Hepatocyte (in vitro differentiated cells): ENCODE measurements at regions not wholly inside any gene's neighbourhood (a gene's known extent, or its start where the extent isn't known, plus 50 kb on each side); places are given as distances from the start of the nearest gene placed in this dataset.

Experiments used
- DNase-seq: peaks from one replicate; pipeline ENCODE4 v3.0.0-alpha.2; 2016; ENCODE audit warnings: low spot score
- H2AFZ ChIP-seq: fragments of 200-600 bp; sonication (generic); 2 replicates; pipeline ENCODE4 v1.6.0; 2016; ENCODE audit warnings: antibody characterized with exemption, mild to moderate bottlenecking
- H3K27ac ChIP-seq: fragments of 200-600 bp; sonication (generic); 2 replicates; pipeline ENCODE4 v1.5.1; 2016; ENCODE audit warnings: mild to moderate bottlenecking
- H3K27me3 ChIP-seq: fragments of 200-600 bp; sonication (generic); 2 replicates; pipeline ENCODE4 v1.6.1; 2016
- H3K36me3 ChIP-seq: fragments of 200-600 bp; sonication (generic); replicated peaks from 2 replicates; pipeline ENCODE4 v1.5.1; 2016; ENCODE audit warnings: low read depth; ENCODE audit not compliant: insufficient read depth
- H3K4me1 ChIP-seq: fragments of 200-600 bp; sonication (generic); 2 replicates; pipeline ENCODE4 v1.5.1; 2016; ENCODE audit warnings: mild to moderate bottlenecking, moderate library complexity; ENCODE audit not compliant: insufficient read depth
- H3K4me2 ChIP-seq: fragments of 200-600 bp; sonication (generic); 2 replicates; pipeline ENCODE4 v1.6.0; 2016
- H3K4me3 ChIP-seq: fragments of 200-600 bp; sonication (generic); 2 replicates; pipeline ENCODE4 v1.5.1; 2016; ENCODE audit warnings: mild to moderate bottlenecking
- H3K79me2 ChIP-seq: fragments of 200-600 bp; sonication (generic); 2 replicates; pipeline ENCODE4 v1.6.0; 2017; ENCODE audit warnings: mild to moderate bottlenecking
- H3K9me2 ChIP-seq: fragments of 200-600 bp; sonication (generic); replicated peaks from 2 replicates; pipeline ENCODE4 v1.6.0; 2017; ENCODE audit warnings: mild to moderate bottlenecking; ENCODE audit not compliant: insufficient read depth
- H3K9me3 ChIP-seq: fragments of 200-600 bp; sonication (generic); 2 replicates; pipeline ENCODE4 v1.5.1; 2016; ENCODE audit warnings: low read depth, mild to moderate bottlenecking
- H4K20me1 ChIP-seq: fragments of 200-600 bp; sonication (generic); 2 replicates; pipeline ENCODE4 v1.6.0; 2016; ENCODE audit warnings: mild to moderate bottlenecking; ENCODE audit not compliant: insufficient read depth, poor library complexity, severe bottlenecking
- EZH2 ChIP-seq: fragments of 200-600 bp; sonication (generic); IDR thresholded peaks from 2 replicates; pipeline ENCODE4 v1.6.1; 2016; ENCODE audit warnings: antibody characterized with exemption, mild to moderate bottlenecking, borderline replicate concordance
- EZH2phosphoT487 ChIP-seq: fragments of 200-600 bp; sonication (generic); IDR thresholded peaks from one replicate; pipeline ENCODE4 v1.6.1; 2018; ENCODE audit warnings: antibody characterized with exemption, mild to moderate bottlenecking, low read depth, moderate library complexity; ENCODE audit not compliant: unreplicated experiment, severe bottlenecking
- WGBS: methylation state at CpG from one replicate; pipeline ENCODE4 v1.1.6; 2016; ENCODE audit warnings: low lambda C conversion rate; ENCODE audit errors: missing lambda C conversion rate; 5-methylcytosine and 5-hydroxymethylcytosine counted together
- TF ChIP-seq, protein P1 (sequence below): fragments of 200-600 bp; sonication (generic); IDR thresholded peaks from 2 replicates; pipeline ENCODE4 v1.5.1; 2016; ENCODE audit warnings: antibody characterized with exemption, mild to moderate bottlenecking; ENCODE audit not compliant: poor library complexity

- H3K4me1 ChIP-seq = peaks cover 3% of the 10 kb centered on the region
- no peak for TF ChIP-seq EZH2
- no peaks in the 10 kb centered on the region for H3K9me3 ChIP-seq
- H3K4me3 ChIP-seq = no peak overlapping the region
- H3K27ac ChIP-seq = peak overlapping the region; percentile 26
- 43% methylated on average over 1 of the region's 1 CpG for WGBS
- no peaks in the 10 kb centered on the region for H3K9me2 ChIP-seq
- no peak overlapping the region for H2AFZ ChIP-seq
- H3K36me3 ChIP-seq = no peaks in the 10 kb centered on the region
- H3K4me2 ChIP-seq = no peak overlapping the region
- DNase-seq = peak; percentile 34
- H3K27me3 ChIP-seq = no peaks in the 10 kb centered on the region
- no peaks in the 10 kb centered on the region for H4K20me1 ChIP-seq
- H3K79me2 ChIP-seq = no peaks in the 10 kb centered on the region
Measured at GRCh38 chr11:105328061-105328460, 188.5 kb upstream of the CARD18 start.

DNA sequence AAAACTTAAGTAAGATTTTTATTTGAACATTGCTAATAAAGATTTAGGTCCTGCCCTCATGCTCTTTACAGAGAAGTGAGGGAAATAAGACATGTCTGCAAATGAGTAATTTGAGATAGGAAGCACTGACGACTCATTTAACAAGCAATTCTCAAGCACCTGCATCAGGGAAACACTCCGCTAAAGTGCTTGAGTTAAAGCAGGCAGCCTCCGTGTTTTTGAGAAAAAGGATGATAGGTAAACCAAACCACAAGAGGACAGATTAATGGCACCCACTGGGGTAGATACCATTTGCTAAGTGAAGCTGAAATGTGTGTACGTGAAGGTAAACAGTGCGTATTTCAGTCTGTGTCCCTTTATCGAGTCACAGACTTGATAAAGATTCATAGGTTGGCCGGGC, 184.6 kb upstream of the CARD18 start:
- WGBS = 62% methylated on average over 7 of the region's 7 CpGs
- no peaks in the 10 kb centered on the region for H3K9me3 ChIP-seq
- H3K27me3 ChIP-seq = no peaks in the 10 kb centered on the region
- H3K4me1 ChIP-seq = peaks cover 3% of the 10 kb centered on the region
- no peaks in the 10 kb centered on the region for H4K20me1 ChIP-seq
- H3K4me2 ChIP-seq = no peak overlapping the region
- H3K4me3 ChIP-seq = no peak overlapping the region
- no peaks in the 10 kb centered on the region for H3K36me3 ChIP-seq
- no peak for TF ChIP-seq EZH2
- TF ChIP-seq EZH2phosphoT487 = no peak
- TF ChIP-seq, protein P1, sequence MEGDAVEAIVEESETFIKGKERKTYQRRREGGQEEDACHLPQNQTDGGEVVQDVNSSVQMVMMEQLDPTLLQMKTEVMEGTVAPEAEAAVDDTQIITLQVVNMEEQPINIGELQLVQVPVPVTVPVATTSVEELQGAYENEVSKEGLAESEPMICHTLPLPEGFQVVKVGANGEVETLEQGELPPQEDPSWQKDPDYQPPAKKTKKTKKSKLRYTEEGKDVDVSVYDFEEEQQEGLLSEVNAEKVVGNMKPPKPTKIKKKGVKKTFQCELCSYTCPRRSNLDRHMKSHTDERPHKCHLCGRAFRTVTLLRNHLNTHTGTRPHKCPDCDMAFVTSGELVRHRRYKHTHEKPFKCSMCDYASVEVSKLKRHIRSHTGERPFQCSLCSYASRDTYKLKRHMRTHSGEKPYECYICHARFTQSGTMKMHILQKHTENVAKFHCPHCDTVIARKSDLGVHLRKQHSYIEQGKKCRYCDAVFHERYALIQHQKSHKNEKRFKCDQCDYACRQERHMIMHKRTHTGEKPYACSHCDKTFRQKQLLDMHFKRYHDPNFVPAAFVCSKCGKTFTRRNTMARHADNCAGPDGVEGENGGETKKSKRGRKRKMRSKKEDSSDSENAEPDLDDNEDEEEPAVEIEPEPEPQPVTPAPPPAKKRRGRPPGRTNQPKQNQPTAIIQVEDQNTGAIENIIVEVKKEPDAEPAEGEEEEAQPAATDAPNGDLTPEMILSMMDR = no peak
- no peaks in the 10 kb centered on the region for H3K79me2 ChIP-seq
- H3K9me2 ChIP-seq = no peaks in the 10 kb centered on the region
- H3K27ac ChIP-seq = no peak overlapping the region
- H2AFZ ChIP-seq = no peak overlapping the region
- no peak for DNase-seq

GRCh38 chr11:105321696-105322095, 182.1 kb upstream of the CARD18 start:
- H4K20me1 ChIP-seq = no peaks in the 10 kb centered on the region
- no peaks in the 10 kb centered on the region for H3K36me3 ChIP-seq
- H3K9me3 ChIP-seq = no peaks in the 10 kb centered on the region
- H3K4me2 ChIP-seq = no peak overlapping the region
- H3K4me1 ChIP-seq = no peaks in the 10 kb centered on the region
- no peaks in the 10 kb centered on the region for H3K79me2 ChIP-seq
- DNase-seq = no peak
- H2AFZ ChIP-seq = no peak overlapping the region
- no peaks in the 10 kb centered on the region for H3K9me2 ChIP-seq
- WGBS = 85% methylated on average over 2 of the region's 2 CpGs
- H3K4me3 ChIP-seq = no peak overlapping the region
- TF ChIP-seq EZH2 = no peak
- no peak for TF ChIP-seq EZH2phosphoT487
- TF ChIP-seq, protein P1 = no peak
- H3K27ac ChIP-seq = no peak overlapping the region
- no peaks in the 10 kb centered on the region for H3K27me3 ChIP-seq

DNA sequence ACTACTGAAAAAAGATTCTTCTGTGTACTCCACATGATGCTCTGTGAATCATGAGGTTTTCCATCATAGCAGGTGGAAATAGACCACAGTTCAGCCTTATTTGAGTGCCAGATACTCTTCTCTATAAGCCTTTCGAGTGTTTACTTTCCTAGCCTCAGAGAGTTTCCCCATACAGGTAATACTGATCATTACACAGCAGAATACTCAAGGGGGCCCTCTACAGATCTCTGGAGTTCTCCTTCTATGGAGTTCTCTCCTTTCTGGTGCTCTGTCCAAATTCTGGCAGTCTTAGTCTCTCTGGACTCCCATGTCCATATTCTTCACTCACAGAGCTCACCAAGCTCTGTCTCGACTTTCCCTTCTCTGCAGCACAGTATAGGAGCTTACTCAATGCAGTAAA, 175.7 kb upstream of the CARD18 start:
- Histone ChIP-seq H3K27ac (no peak overlapping the region), H3K27me3 (no peaks in the 10 kb centered on the region), H2AFZ (no peak overlapping the region), H3K4me3 (no peak overlapping the region), H3K4me1 (no peaks in the 10 kb centered on the region), H3K9me2 (no peaks in the 10 kb centered on the region), H3K79me2 (no peaks in the 10 kb centered on the region), H3K36me3 (no peaks in the 10 kb centered on the region), H3K9me3 (no peaks in the 10 kb centered on the region), H4K20me1 (no peaks in the 10 kb centered on the region), H3K4me2 (no peak overlapping the region)
- WGBS = 77% methylated on average over 2 of the region's 2 CpGs
- TF ChIP-seq, protein P1 = no peak
- no peak for TF ChIP-seq EZH2phosphoT487
- TF ChIP-seq EZH2 = no peak
- no peak for DNase-seq
